ENCODE measurements at regions not wholly inside any gene's neighbourhood (a gene's known extent, or its start where the extent isn't known, plus 50 kb on each side); places are given as distances from the start of the nearest gene placed in this dataset.

DNA sequence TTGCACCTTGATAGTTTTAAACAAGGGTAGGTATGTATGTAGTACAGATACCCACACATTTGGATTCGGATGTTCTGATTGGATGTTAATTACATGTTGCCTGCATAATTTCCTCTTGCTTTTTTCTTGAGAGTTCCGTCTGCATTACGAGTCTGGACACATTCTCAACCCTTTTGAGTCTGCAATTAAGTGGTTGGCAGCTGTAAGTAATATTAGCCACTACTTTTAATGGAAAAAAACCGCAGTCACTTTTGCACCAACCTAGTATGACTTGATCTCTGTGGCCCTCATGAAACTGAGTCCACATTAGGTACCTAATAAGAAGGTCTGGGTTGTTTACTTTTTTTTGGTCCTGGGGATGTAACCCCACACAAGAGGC lies 217.3 kb downstream of the VAPA start:
- Histone ChIP-seq H3K36me3 (ENCODE audit: insufficient read depth, low read length) (no peaks in the 10 kb centered on the region), H3K4me1 (ENCODE audit: insufficient read depth, low read length) (peaks cover 5% of the 10 kb centered on the region), H3K27ac (ENCODE audit: low read depth, low read length) (no peak overlapping the region), H3K9ac (ENCODE audit: low read length) (no peak overlapping the region), H2AFZ (ENCODE audit: low read depth, low read length) (no peak overlapping the region), H3K79me2 (ENCODE audit: insufficient read depth, low read length) (no peaks in the 10 kb centered on the region), H3K9me3 (ENCODE audit: insufficient read depth, low read depth, low read length) (no peaks in the 10 kb centered on the region), H3K27me3 (ENCODE audit: insufficient read depth, low read length) (peaks cover 3% of the 10 kb centered on the region), H4K20me1 (ENCODE audit: insufficient read depth, low read length) (no peaks in the 10 kb centered on the region), H3K4me3 (ENCODE audit: insufficient read depth, low read depth, low read length) (no peak overlapping the region), H3K4me2 (ENCODE audit: low read length) (no peak overlapping the region)
- FAIRE-seq = no peak
- Mint-ChIP-seq H3K36me3 (ENCODE audit: low read depth, unreplicated experiment) (no peaks in the 10 kb centered on the region), H3K4me3 (ENCODE audit: unreplicated experiment) (no peak overlapping the region), H3K9me3 (ENCODE audit: unreplicated experiment) (peaks cover 2% of the 10 kb centered on the region), H3K27ac (ENCODE audit: unreplicated experiment) (no peak overlapping the region), H3K27me3 (ENCODE audit: low read depth, unreplicated experiment) (peaks cover 40% of the 10 kb centered on the region), H3K4me1 (ENCODE audit: low read depth, unreplicated experiment) (peaks cover 6% of the 10 kb centered on the region)
- TF ChIP-seq EZH2 (IDR thresholded peaks at IDR 0.05; ENCODE audit: insufficient read depth, low read length) = no peak
- DNase-seq (ENCODE audit: low read depth) = no peak

DNA sequence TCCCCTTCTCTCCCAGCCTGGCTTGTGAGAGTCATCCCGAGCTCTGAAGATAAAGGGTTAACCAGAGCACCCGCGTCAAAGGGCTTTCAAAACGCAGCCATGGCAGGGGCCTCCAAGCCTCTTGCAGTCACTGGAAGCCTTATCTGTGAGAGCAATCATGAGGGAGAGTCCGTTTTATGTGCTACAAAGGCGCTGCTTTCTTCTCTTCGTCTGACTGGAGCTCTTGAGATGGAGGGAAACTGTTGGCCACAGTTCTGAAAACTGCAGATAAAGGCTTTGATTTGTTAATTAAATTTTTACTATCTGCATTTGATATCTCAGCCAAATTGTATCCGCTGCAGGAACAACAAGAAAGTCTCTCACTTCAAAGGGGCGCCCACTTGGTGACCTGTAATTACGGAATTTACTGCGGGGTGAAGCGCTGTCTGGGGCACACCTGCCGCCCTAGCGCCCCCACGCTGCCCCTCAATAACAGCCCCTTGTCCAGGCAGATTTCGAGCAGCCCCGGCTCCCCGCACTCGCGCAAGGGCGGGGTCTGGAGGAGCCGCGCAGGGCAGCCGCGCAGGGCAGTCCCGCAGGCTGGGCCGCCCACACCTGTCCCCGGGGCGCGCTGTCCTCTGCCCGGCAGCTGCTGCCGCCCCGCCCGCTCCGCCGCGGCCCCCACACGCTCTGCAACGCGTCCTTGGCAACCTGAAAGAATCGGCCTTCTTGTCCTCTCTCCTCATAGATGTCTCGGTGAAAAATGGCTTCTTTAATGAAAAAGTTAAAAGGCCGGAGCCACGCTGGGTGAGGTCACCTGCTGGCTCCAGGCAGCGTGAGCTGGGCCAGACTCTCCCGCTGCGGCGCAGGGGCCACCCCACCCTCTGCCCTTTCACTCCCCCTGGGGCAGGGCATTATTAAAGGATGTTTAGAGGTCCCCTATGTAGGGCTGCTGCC lies 217.9 kb downstream of the VAPA start:
- TF ChIP-seq EZH2 (IDR thresholded peaks at IDR 0.05; ENCODE audit: insufficient read depth, low read length) (no peak), CTCF (IDR thresholded peaks at IDR 0.05; ENCODE audit: insufficient read depth, low read depth, low read length) (no peak)
- peak overlapping the region; percentile 36 for H3K4me3 ChIP-seq (ENCODE audit: insufficient read depth, low read depth, low read length)
- Mint-ChIP-seq H3K27me3 (ENCODE audit: low read depth, unreplicated experiment) (peaks cover 38% of the 10 kb centered on the region), H3K36me3 (ENCODE audit: low read depth, unreplicated experiment) (no peaks in the 10 kb centered on the region), H3K4me1 (ENCODE audit: low read depth, unreplicated experiment) (peaks cover 6% of the 10 kb centered on the region), H3K27ac (ENCODE audit: unreplicated experiment) (no peak overlapping the region), H3K4me3 (ENCODE audit: unreplicated experiment) (peak overlapping the region; percentile 74), H3K9me3 (ENCODE audit: unreplicated experiment) (peaks cover 2% of the 10 kb centered on the region)
- H3K4me2 ChIP-seq (ENCODE audit: low read length) = peak overlapping the region; percentile 85
- FAIRE-seq (no peak), DNase-seq (ENCODE audit: low read depth) (no peak)
- peaks cover 5% of the 10 kb centered on the region for H3K4me1 ChIP-seq (ENCODE audit: insufficient read depth, low read length)
- peak overlapping the region; percentile 74 for H2AFZ ChIP-seq (ENCODE audit: low read depth, low read length)
- H3K79me2 ChIP-seq (ENCODE audit: insufficient read depth, low read length) = no peaks in the 10 kb centered on the region
- peaks cover 3% of the 10 kb centered on the region for H3K27me3 ChIP-seq (ENCODE audit: insufficient read depth, low read length)
- no peaks in the 10 kb centered on the region for H3K36me3 ChIP-seq (ENCODE audit: insufficient read depth, low read length)
- no peaks in the 10 kb centered on the region for H4K20me1 ChIP-seq (ENCODE audit: insufficient read depth, low read length)
- no peaks in the 10 kb centered on the region for H3K9me3 ChIP-seq (ENCODE audit: insufficient read depth, low read depth, low read length)
- H3K27ac ChIP-seq (ENCODE audit: low read depth, low read length) = no peak overlapping the region
- no peak overlapping the region for H3K9ac ChIP-seq (ENCODE audit: low read length)

DNA sequence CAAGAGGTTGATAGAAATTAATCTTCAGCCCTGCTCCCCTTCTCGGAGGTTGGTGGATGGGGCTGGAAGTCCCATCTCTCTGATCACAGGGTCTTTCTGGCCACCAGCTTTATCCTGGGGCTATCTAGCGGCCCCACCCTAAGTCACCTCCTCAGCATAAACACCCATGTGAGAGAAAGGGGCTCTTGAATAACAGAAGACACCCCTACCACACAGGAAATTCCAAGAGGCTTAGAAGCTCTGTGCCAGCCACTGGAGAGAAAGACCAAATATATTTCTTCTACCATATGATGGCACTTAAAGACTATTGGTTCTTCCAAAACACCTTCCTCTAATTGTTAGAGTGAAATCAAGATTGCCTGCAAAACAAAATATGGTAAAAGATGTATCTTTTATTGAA lies 219.7 kb downstream of the VAPA start:
- DNase-seq (ENCODE audit: low read depth) (no peak), FAIRE-seq (no peak)
- Histone ChIP-seq H4K20me1 (ENCODE audit: insufficient read depth, low read length) (no peaks in the 10 kb centered on the region), H3K4me1 (ENCODE audit: insufficient read depth, low read length) (peaks cover 5% of the 10 kb centered on the region), H3K9me3 (ENCODE audit: insufficient read depth, low read depth, low read length) (no peaks in the 10 kb centered on the region), H3K4me3 (ENCODE audit: insufficient read depth, low read depth, low read length) (no peak overlapping the region), H2AFZ (ENCODE audit: low read depth, low read length) (no peak overlapping the region), H3K36me3 (ENCODE audit: insufficient read depth, low read length) (no peaks in the 10 kb centered on the region), H3K27me3 (ENCODE audit: insufficient read depth, low read length) (peaks cover 3% of the 10 kb centered on the region), H3K4me2 (ENCODE audit: low read length) (no peak overlapping the region), H3K27ac (ENCODE audit: low read depth, low read length) (no peak overlapping the region), H3K9ac (ENCODE audit: low read length) (no peak overlapping the region), H3K79me2 (ENCODE audit: insufficient read depth, low read length) (no peaks in the 10 kb centered on the region)
- Mint-ChIP-seq H3K27ac (ENCODE audit: unreplicated experiment) (no peak overlapping the region), H3K36me3 (ENCODE audit: low read depth, unreplicated experiment) (no peaks in the 10 kb centered on the region), H3K27me3 (ENCODE audit: low read depth, unreplicated experiment) (peaks cover 25% of the 10 kb centered on the region), H3K4me1 (ENCODE audit: low read depth, unreplicated experiment) (peaks cover 13% of the 10 kb centered on the region), H3K4me3 (ENCODE audit: unreplicated experiment) (no peak overlapping the region), H3K9me3 (ENCODE audit: unreplicated experiment) (peaks cover 2% of the 10 kb centered on the region)
- no peak for TF ChIP-seq EZH2 (IDR thresholded peaks at IDR 0.05; ENCODE audit: insufficient read depth, low read length)
- TF ChIP-seq CTCF (IDR thresholded peaks at IDR 0.05; ENCODE audit: insufficient read depth, low read depth, low read length) = no peak

All from astrocyte (in vitro differentiated cells and primary cell).